ENCODE measurements at regions not wholly inside any gene's neighbourhood (a gene's known extent, or its start where the extent isn't known, plus 50 kb on each side); places are given as distances from the start of the nearest gene placed in this dataset.

- intact Hi-C loops (cut with micrococcal nuclease) = no loop called here
- CTCF ChIA-PET = interaction anchor here (1.3 kb wide), 1 partner anchor 12 kb away, joined by 3 read pairs; no protein-coding TSS in a partner anchor
- no peaks in the 10 kb centered on the region for H3K36me3 ChIP-seq (ENCODE audit: control insufficient read depth in 2 of 2, extremely low read depth in 1 of 2, insufficient read depth in 2 of 2, low read length in 2 of 2)
- dilution Hi-C loops (cut with MboI; ENCODE audit: extremely low pct_ligation_motif_present, low sequenced_read_pairs) = no loop called here
- TF ChIP-seq MYC (IDR thresholded peaks at IDR 0.05; ENCODE audit: low read depth, low read length) (no peak), CTCF (IDR thresholded peaks at IDR 0.05; ENCODE audit: extremely low read depth in 1 of 2, insufficient read depth in 1 of 2, low read depth in 1 of 2, low read length in 2 of 2) (no peak), POLR2A (IDR thresholded peaks at IDR 0.05; ENCODE audit: low read depth, low read length) (no peak), JUN (IDR thresholded peaks at IDR 0.05; ENCODE audit: borderline replicate concordance, insufficient read depth, insufficient read length, low read depth) (no peak), EZH2 (IDR thresholded peaks at IDR 0.05; ENCODE audit: borderline replicate concordance, low read depth, low read length, severe bottlenecking) (no peak), GATA2 (IDR thresholded peaks at IDR 0.05; ENCODE audit: insufficient read depth, insufficient read length, low read depth, low read length) (no peak), FOS (IDR thresholded peaks at IDR 0.05; ENCODE audit: borderline replicate concordance, insufficient read depth, low read length) (no peak)
- TF ChIP-seq, protein P1, sequence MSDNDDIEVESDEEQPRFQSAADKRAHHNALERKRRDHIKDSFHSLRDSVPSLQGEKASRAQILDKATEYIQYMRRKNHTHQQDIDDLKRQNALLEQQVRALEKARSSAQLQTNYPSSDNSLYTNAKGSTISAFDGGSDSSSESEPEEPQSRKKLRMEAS (IDR thresholded peaks at IDR 0.05; ENCODE audit: insufficient read depth, insufficient read length) = no peak
- POLR2A ChIA-PET = no interaction called here
- DNase-seq (ENCODE audit: low read depth, low spot score) = no peak
- H3K27ac ChIP-seq (ENCODE audit: insufficient read depth, low read depth, low read length) = no peak overlapping the region
- no peak overlapping the region for H3K4me2 ChIP-seq (ENCODE audit: insufficient read depth, low read length)
- no peak overlapping the region for H2AFZ ChIP-seq (ENCODE audit: low read depth, low read length)
- no peak for FAIRE-seq
- no peaks in the 10 kb centered on the region for H3K27me3 ChIP-seq (ENCODE audit: control insufficient read depth in 2 of 2, insufficient read depth in 2 of 2, low read length in 2 of 2)
- H3K9ac ChIP-seq (replicated peaks; ENCODE audit: extremely low read depth, insufficient read depth, low read length) = no peak overlapping the region
- BruUV-seq (replicated peaks) = no TSS peak
- no peaks in the 10 kb centered on the region for H3K79me2 ChIP-seq (ENCODE audit: control insufficient read depth, insufficient read depth, low read length)
- H3K4me3 ChIP-seq (replicated peaks in 1 of 3; ENCODE audit: insufficient read depth in 1 of 3, low read depth in 1 of 3, low read length in 3 of 3) = no peak overlapping the region
- no peaks in the 10 kb centered on the region for H3K4me1 ChIP-seq (ENCODE audit: control insufficient read depth, extremely low read depth, insufficient read depth, low read length)
- H4K20me1 ChIP-seq (replicated peaks; ENCODE audit: control insufficient read depth, extremely low read depth, insufficient read depth, low read length) = no peaks in the 10 kb centered on the region
- no peaks in the 10 kb centered on the region for H3K9me1 ChIP-seq (replicated peaks; ENCODE audit: control insufficient read depth, extremely low read depth, insufficient read depth, low read length)
- H3K9me3 ChIP-seq (replicated peaks; ENCODE audit: control insufficient read depth, insufficient read depth, low read length) = no peaks in the 10 kb centered on the region
These were observed 1492.4 kb upstream of the FLRT2 start for GRCh38 chr14:84037593-84037992.
